ENCODE measurements at regions not wholly inside any gene's neighbourhood (a gene's known extent, or its start where the extent isn't known, plus 50 kb on each side); places are given as distances from the start of the nearest gene placed in this dataset.

DNA sequence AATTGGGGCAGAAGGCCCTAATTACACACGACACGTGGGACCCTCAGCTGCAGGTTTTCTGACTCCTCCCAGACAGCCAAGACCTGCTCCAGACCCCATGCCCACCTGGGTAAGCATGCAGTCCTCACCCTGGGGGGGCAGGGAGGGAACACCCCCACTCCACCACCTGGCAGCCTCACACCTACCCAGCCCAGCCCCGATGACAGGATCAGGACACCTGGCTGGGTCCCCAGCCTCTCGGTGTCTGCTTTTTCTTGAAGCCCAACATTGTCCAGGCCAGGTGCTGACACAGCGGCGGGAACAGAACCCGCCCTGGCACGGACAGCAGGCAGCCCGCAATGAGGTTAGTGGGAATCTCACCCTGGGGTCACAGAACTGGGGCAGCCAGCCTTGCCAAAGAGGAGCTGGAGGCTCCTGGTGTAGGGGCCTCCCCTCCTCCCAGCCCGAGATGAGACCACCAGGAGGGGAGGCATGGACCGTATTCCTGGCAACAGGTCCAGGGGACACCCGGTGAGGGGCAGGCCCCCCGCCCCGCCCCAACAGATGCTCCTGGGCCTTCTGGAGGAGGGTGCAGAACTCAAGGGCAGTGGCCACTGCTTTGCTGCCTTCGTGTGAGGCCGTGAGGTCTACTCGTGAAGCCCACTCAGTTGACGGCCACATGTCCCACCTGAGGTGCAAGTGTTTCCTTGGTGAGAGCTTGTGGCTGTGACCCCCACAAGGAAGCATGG, 103.8 kb downstream of the DLL1 start:
- no peak overlapping the region for H3K4me3 ChIP-seq
- no peaks in the 10 kb centered on the region for H3K4me1 ChIP-seq (ENCODE audit: insufficient read depth)
- H3K9me2 ChIP-seq (ENCODE audit: insufficient read depth): no peaks in the 10 kb centered on the region
- Mint-ChIP-seq H3K9me3 (peaks cover 14% of the 10 kb centered on the region), H3K27ac (no peak overlapping the region), H3K4me3 (no peak overlapping the region), H3K36me3 (ENCODE audit: low read depth) (peaks cover 5% of the 10 kb centered on the region), H3K27me3 (ENCODE audit: insufficient read depth, low read depth, poor library complexity) (peaks cover 5% of the 10 kb centered on the region), H3K4me1 (no peaks in the 10 kb centered on the region)
- ATAC-seq: no peak
- no peak for DNase-seq (ENCODE audit: low spot score)
- no peaks in the 10 kb centered on the region for H3K36me3 ChIP-seq (ENCODE audit: insufficient read depth)
- TF ChIP-seq CTCF (conservative IDR thresholded peaks at IDR 0.05; ENCODE audit: low read depth in 2 of 2): no peak
- H3K79me2 ChIP-seq (replicated peaks; ENCODE audit: insufficient read depth): no peaks in the 10 kb centered on the region
- no peak overlapping the region for H3K4me2 ChIP-seq
- no peaks in the 10 kb centered on the region for H4K20me1 ChIP-seq (replicated peaks; ENCODE audit: insufficient read depth)
- H3K27ac ChIP-seq (ENCODE audit: low read depth): no peak overlapping the region
- H3F3A ChIP-seq (replicated peaks; ENCODE audit: low read depth): no peaks in the 10 kb centered on the region
- H3K27me3 ChIP-seq (ENCODE audit: insufficient read depth): no peaks in the 10 kb centered on the region
- H2AFZ ChIP-seq: no peak overlapping the region

GRCh38 chr6:170186006-170186935, 104.6 kb downstream of the DLL1 start:
- DNase-seq (ENCODE audit: low spot score) (no peak), ATAC-seq (peak; percentile 26; the same call in 2 of the 3 replicates)
- TF ChIP-seq ZNF331 (CRISPR knock-in tag; IDR thresholded peaks at IDR 0.05; ENCODE audit: low read depth): no peak
- TF ChIP-seq ZNF462 (CRISPR knock-in tag; IDR thresholded peaks at IDR 0.05): no peak
- no peak for TF ChIP-seq JUNB (IDR thresholded peaks at IDR 0.05; ENCODE audit: unreplicated experiment)
- no peak for TF ChIP-seq POLR2AphosphoS5 (IDR thresholded peaks at IDR 0.05; ENCODE audit: low read depth)
- TF ChIP-seq ZNF114 (CRISPR knock-in tag; IDR thresholded peaks at IDR 0.05): no peak
- TF ChIP-seq ETS1 (IDR thresholded peaks at IDR 0.05): no peak
- TF ChIP-seq STAT1 (IDR thresholded peaks at IDR 0.05; ENCODE audit: unreplicated experiment): no peak

More at GRCh38 chr6:170186006-170186935, 104.6 kb downstream of the DLL1 start:
- Mint-ChIP-seq H3K27ac (no peak overlapping the region), H3K4me3 (no peak overlapping the region), H3K4me1 (no peaks in the 10 kb centered on the region), H3K9me3 (peaks cover 14% of the 10 kb centered on the region), H3K27me3 (ENCODE audit: insufficient read depth, low read depth, poor library complexity) (peaks cover 5% of the 10 kb centered on the region), H3K36me3 (ENCODE audit: low read depth) (peaks cover 5% of the 10 kb centered on the region)
- Histone ChIP-seq H3K27me3 (ENCODE audit: insufficient read depth) (no peaks in the 10 kb centered on the region), H3K9me2 (ENCODE audit: insufficient read depth) (no peaks in the 10 kb centered on the region), H3K4me1 (ENCODE audit: insufficient read depth) (no peaks in the 10 kb centered on the region), H3F3A (replicated peaks; ENCODE audit: low read depth) (no peaks in the 10 kb centered on the region), H3K27ac (ENCODE audit: low read depth) (no peak overlapping the region), H3K36me3 (ENCODE audit: insufficient read depth) (no peaks in the 10 kb centered on the region), H4K20me1 (replicated peaks; ENCODE audit: insufficient read depth) (no peaks in the 10 kb centered on the region), H3K4me2 (no peak overlapping the region), H3K4me3 (no peak overlapping the region), H2AFZ (0 out of 2 replicates have a peak overlapping the region, but pooled peaks have one; percentile 28), H3K79me2 (replicated peaks; ENCODE audit: insufficient read depth) (no peaks in the 10 kb centered on the region)

Data from GM23338 (cell line).